Adrenal gland (tissue), 9 donors: ENCODE measurements at regions not wholly inside any gene's neighbourhood (a gene's known extent, or its start where the extent isn't known, plus 50 kb on each side); places are given as distances from the start of the nearest gene placed in this dataset.
"Not testable (repeated sequence)": the region's sequence is repeated elsewhere in the genome, so short reads cannot be mapped to it uniquely, and the experiment has no call there.

Experiments
- DNase-seq, 7 donors: peaks; one replicate each; pipeline ENCODE4 v3.0.0-alpha.2; 2019 to 2020
- H3K27ac ChIP-seq, 5 donors: fragments of 200-600 bp; sonication (generic) in 4 of 5; 1 replicate in 3 of 5; 2 replicates in 2 of 5; pipeline versions ENCODE4 v1.5.1 to v1.8.0; 2016 to 2020; ENCODE audit warnings: mild to moderate bottlenecking in 1 of 5
- H3K27me3 ChIP-seq: fragments of 200-600 bp; 2 replicates; pipeline ENCODE4 v1.8.0; 2021
- H3K36me3 ChIP-seq, 2 donors: fragments of 200-600 bp; replicated peaks in 1 of 2; 1 replicate in 1 of 2; 2 replicates in 1 of 2; pipeline versions ENCODE4 v1.5.1 to v1.8.0; 2018 to 2022
- H3K4me1 ChIP-seq, 2 donors: fragments of 200-600 bp; replicated peaks in 1 of 2; 1 replicate in 1 of 2; 2 replicates in 1 of 2; pipeline versions ENCODE4 v1.5.1 to v1.8.0; 2018 to 2021
- H3K4me3 ChIP-seq, 4 donors: fragments of 200-600 bp; sonication (generic) in 3 of 4; one replicate each; pipeline ENCODE4 v1.5.1; 2016 to 2018
- H3K9me3 ChIP-seq, 3 donors: fragments of 200-600 bp; sonication (generic) in 1 of 3; replicated peaks in 1 of 3; 1 replicate in 2 of 3; 2 replicates in 1 of 3; pipeline versions ENCODE4 v1.5.1 to v1.8.0; 2016 to 2021
- POLR2A ChIP-seq, 2 donors: fragments of 450-650 bp; IDR thresholded peaks; one replicate each; pipeline ENCODE4 v1.6.1; 2017; ENCODE audit warnings: antibody characterized with exemption in 2 of 2, mild to moderate bottlenecking in 2 of 2, moderate library complexity in 1 of 2
- WGBS, 4 donors: extraction: QIAGEN DNeasy Blood & Tissue Kit in 2 of 4; methylation state at CpG; one replicate each; pipeline versions ENCODE4 v1.1.5 to v1.1.7; 2013 to 2017; 5-methylcytosine and 5-hydroxymethylcytosine counted together
- intact Hi-C, 2 donors: fragments of 100-400 bp; cut with DNase I; formaldehyde crosslinking; loops; one replicate each; pipeline versions ENCODE4 v1.14.1 to v1.15.0; 2022 to 2023
- TF ChIP-seq, protein P1 (sequence below), 6 experiments: fragments of 450-650 bp in 4 of 6; fragments of 200-600 bp in 2 of 6; sonication (generic) in 1 of 6; IDR thresholded peaks; 1 replicate in 5 of 6; 2 replicates in 1 of 6; pipeline versions ENCODE4 v1.5.1 to v1.8.0; 2016 to 2021; ENCODE audit warnings: antibody characterized with exemption in 6 of 6, mild to moderate bottlenecking in 2 of 6, moderate library complexity in 1 of 6
- donor health status: healthy with polysubstance abuse.
- donor health status: Bipolar disorder and iron deficiency.
- donor health status: DM: yes; HTN: yes; CAD: no.
- donor health status: DM: no; HTN: no; CAD: no.
- donor health status: DM: no; HTN: no; CAD: no.

DNA sequence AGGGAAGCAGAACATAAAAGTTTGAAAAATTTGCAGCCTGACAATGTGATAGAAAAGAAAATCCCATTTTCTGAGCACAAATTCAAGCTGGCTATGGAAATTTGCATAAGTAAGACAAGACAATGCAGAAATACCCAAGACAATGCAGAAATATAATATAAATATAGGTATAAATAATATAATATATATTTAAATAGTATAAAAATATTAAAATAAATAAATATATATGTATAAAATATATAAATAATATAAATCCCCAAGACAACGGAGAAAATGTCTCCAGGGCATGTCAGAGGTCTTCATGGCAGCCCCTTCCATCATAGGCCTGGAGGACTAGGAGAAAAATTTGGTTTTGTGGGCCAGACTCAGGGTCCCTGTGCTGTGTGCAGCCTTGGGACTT, 125.0 kb upstream of the AADAT start:
- TF ChIP-seq POLR2A (IDR thresholded peaks at IDR 0.05) = no peak
- TF ChIP-seq, protein P1, sequence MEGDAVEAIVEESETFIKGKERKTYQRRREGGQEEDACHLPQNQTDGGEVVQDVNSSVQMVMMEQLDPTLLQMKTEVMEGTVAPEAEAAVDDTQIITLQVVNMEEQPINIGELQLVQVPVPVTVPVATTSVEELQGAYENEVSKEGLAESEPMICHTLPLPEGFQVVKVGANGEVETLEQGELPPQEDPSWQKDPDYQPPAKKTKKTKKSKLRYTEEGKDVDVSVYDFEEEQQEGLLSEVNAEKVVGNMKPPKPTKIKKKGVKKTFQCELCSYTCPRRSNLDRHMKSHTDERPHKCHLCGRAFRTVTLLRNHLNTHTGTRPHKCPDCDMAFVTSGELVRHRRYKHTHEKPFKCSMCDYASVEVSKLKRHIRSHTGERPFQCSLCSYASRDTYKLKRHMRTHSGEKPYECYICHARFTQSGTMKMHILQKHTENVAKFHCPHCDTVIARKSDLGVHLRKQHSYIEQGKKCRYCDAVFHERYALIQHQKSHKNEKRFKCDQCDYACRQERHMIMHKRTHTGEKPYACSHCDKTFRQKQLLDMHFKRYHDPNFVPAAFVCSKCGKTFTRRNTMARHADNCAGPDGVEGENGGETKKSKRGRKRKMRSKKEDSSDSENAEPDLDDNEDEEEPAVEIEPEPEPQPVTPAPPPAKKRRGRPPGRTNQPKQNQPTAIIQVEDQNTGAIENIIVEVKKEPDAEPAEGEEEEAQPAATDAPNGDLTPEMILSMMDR (IDR thresholded peaks at IDR 0.05) = no peak
- no peak overlapping the region for H3K27ac ChIP-seq
- no peaks in the 10 kb centered on the region for H3K4me1 ChIP-seq
- DNase-seq = no peak
- no peak overlapping the region for H3K4me3 ChIP-seq
- H3K9me3 ChIP-seq = no peaks in the 10 kb centered on the region
- H3K36me3 ChIP-seq = no peaks in the 10 kb centered on the region
- 59 to 77% (median 64%) methylated on average over 1 of the region's 1 CpG for WGBS, 4 donors
- intact Hi-C loops = no loop called here
- no peaks in the 10 kb centered on the region for H3K27me3 ChIP-seq

- 65 to 85% (median 76%) methylated on average over 1 of the region's 1 CpG for WGBS, 4 donors
- no peak for DNase-seq
- Histone ChIP-seq H3K27me3 (no peaks in the 10 kb centered on the region), H3K36me3 (no peaks in the 10 kb centered on the region), H3K4me3 (no peak overlapping the region), H3K27ac (no peak overlapping the region), H3K4me1 (no peaks in the 10 kb centered on the region), H3K9me3 (no peaks in the 10 kb centered on the region)
- intact Hi-C loops = no loop called here
- no peak for TF ChIP-seq POLR2A (IDR thresholded peaks at IDR 0.05)
- TF ChIP-seq, protein P1 (IDR thresholded peaks at IDR 0.05) = no peak
Measured at GRCh38 chr4:170214101-170214500, 124.3 kb upstream of the AADAT start.

DNA sequence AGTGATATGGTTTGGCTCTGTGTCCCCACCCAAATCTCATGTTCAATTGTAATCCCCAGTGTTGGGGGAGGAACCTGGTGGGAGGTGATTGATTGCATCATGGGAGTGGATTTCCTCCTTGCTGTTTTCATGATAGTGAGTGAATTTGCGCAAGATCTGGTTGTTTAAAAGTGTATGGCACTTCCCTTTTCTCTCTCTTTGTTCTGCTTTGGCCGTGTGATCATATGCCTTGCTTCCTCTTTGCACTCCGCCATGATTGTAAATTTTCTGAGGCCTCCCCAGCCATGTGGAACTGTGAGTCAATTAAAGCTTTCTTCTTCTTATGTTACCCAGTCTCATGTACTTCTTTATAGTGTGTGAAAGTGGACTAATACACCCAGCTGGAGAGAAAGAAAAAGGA, 113.0 kb upstream of the AADAT start:
- Histone ChIP-seq H3K27me3 (no peaks in the 10 kb centered on the region), H3K27ac (no peak overlapping the region), H3K4me3 (no peak overlapping the region), H3K36me3 (no peaks in the 10 kb centered on the region), H3K4me1 (no peaks in the 10 kb centered on the region), H3K9me3 (no peaks in the 10 kb centered on the region)
- intact Hi-C loops = no loop called here
- no peak for DNase-seq
- WGBS, 4 donors = 60 to 74% (median 65%) methylated on average over 3 of the region's 3 CpGs
- TF ChIP-seq POLR2A (IDR thresholded peaks at IDR 0.05) = no peak
- TF ChIP-seq, protein P1 (IDR thresholded peaks at IDR 0.05) = no peak

GRCh38 chr4:170198747-170199146, 109.0 kb upstream of the AADAT start:
- intact Hi-C loops = no loop called here
- TF ChIP-seq POLR2A (IDR thresholded peaks at IDR 0.05) = no peak
- TF ChIP-seq, protein P1 (IDR thresholded peaks at IDR 0.05) = peak in 1 of 6 experiments; percentile 9
- Histone ChIP-seq H3K27ac (no peak overlapping the region), H3K4me1 (no peaks in the 10 kb centered on the region), H3K36me3 (no peaks in the 10 kb centered on the region), H3K27me3 (no peaks in the 10 kb centered on the region), H3K9me3 (no peaks in the 10 kb centered on the region), H3K4me3 (no peak overlapping the region)
- WGBS, 4 donors = 49 to 70% (median 58%) methylated on average over 1 of the region's 1 CpG
- DNase-seq = no peak

- intact Hi-C loops, H3K4me3 ChIP-seq, DNase-seq, H3K9me3 ChIP-seq, H3K4me1 ChIP-seq, H3K36me3 ChIP-seq, H3K27me3 ChIP-seq, H3K27ac ChIP-seq: not testable (repeated sequence)
- WGBS, 4 donors = 49 to 66% (median 62%) methylated on average over 2 of the region's 2 CpGs
Measured at GRCh38 chr4:170194794-170195193, 105.0 kb upstream of the AADAT start.
